ENCODE measurements at regions not wholly inside any gene's neighbourhood (a gene's known extent, or its start where the extent isn't known, plus 50 kb on each side); places are given as distances from the start of the nearest gene placed in this dataset.

- SMC1A ChIA-PET (ENCODE audit: uncharacterized antibody, unreplicated experiment) = no interaction called here
- no TSS peak for BruUV-seq (replicated peaks)
Measured at GRCh38 chr5:138696501-138696900, 56.7 kb upstream of the CTNNA1 start.

GRCh38 chr5:138695781-138696180, 57.4 kb upstream of the CTNNA1 start:
- POLR2A ChIA-PET = interaction anchor here (0.6 to 0.9 kb wide), 2 partner anchors 10 to 41 kb away, joined by 3 read pairs; no protein-coding TSS in a partner anchor
- TF ChIP-seq RELB (IDR thresholded peaks at IDR 0.05; ENCODE audit: low read depth) (no peak), CHD1 (IDR thresholded peaks at IDR 0.05; ENCODE audit: low read depth, low read length) (no peak), ELK1 (IDR thresholded peaks at IDR 0.05; ENCODE audit: low read depth, low read length) (no peak), SUZ12 (IDR thresholded peaks at IDR 0.05; ENCODE audit: unreplicated experiment) (no peak), SMARCA5 (IDR thresholded peaks at IDR 0.05) (no peak), EGR1 (IDR thresholded peaks at IDR 0.05; ENCODE audit: borderline replicate concordance in 1 of 2, low read depth in 2 of 2, low read length in 2 of 2) (no peak), POU2F2 (IDR thresholded peaks at IDR 0.05; ENCODE audit: borderline replicate concordance, low read depth, low read length) (no peak), SMC3 (IDR thresholded peaks at IDR 0.05; ENCODE audit: borderline replicate concordance, low read length) (no peak), FOXK2 (IDR thresholded peaks at IDR 0.05) (no peak), ASH2L (IDR thresholded peaks at IDR 0.05; ENCODE audit: borderline replicate concordance, low read depth) (no peak), STAT1 (conservative IDR thresholded peaks at IDR 0.05) (no peak)
- TF ChIP-seq, protein P1, sequence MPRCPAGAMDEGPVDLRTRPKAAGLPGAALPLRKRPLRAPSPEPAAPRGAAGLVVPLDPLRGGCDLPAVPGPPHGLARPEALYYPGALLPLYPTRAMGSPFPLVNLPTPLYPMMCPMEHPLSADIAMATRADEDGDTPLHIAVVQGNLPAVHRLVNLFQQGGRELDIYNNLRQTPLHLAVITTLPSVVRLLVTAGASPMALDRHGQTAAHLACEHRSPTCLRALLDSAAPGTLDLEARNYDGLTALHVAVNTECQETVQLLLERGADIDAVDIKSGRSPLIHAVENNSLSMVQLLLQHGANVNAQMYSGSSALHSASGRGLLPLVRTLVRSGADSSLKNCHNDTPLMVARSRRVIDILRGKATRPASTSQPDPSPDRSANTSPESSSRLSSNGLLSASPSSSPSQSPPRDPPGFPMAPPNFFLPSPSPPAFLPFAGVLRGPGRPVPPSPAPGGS (IDR thresholded peaks at IDR 0.05; ENCODE audit: borderline replicate concordance, insufficient read depth, low read depth, low read length, poor library complexity, severe bottlenecking) = no peak

More at GRCh38 chr5:138696501-138696900, 56.7 kb upstream of the CTNNA1 start:
- no peak overlapping the region for H2AFZ ChIP-seq (ENCODE audit: control insufficient read depth, low read depth, low read length)
- no peaks in the 10 kb centered on the region for H3K36me3 ChIP-seq (ENCODE audit: control insufficient read depth in 2 of 2, insufficient read depth in 2 of 2, low read length in 1 of 2)
- ChIA-PET CTCF (no interaction called here), POLR2A (interaction anchor here (0.6 kb wide), 1 partner anchor 40 kb away, joined by 3 read pairs; no protein-coding TSS in a partner anchor), RAD21 (ENCODE audit: unreplicated experiment) (no interaction called here)
- intact Hi-C loops (cut with micrococcal nuclease; ENCODE audit: unreplicated experiment) = no loop called here
- 54% methylated on average over 6 of the region's 6 CpGs for WGBS (ENCODE audit: insufficient coverage, insufficient replicate concordance, low lambda C conversion rate, missing lambda C conversion rate)
- no peak overlapping the region for H3K4me2 ChIP-seq (ENCODE audit: control insufficient read depth, insufficient read depth)
- no peak overlapping the region for H3K9ac ChIP-seq (ENCODE audit: control insufficient read depth, insufficient read depth, low read length)
- no peaks in the 10 kb centered on the region; a peak in 1 of 4 replicates for H3K27me3 ChIP-seq (replicated peaks in 1 of 2; ENCODE audit: control insufficient read depth in 2 of 2, insufficient read depth in 2 of 2, low read length in 1 of 2)
- TF ChIP-seq HDAC2 (IDR thresholded peaks at IDR 0.05) = no peak
- no peak for TF ChIP-seq IKZF1 (conservative IDR thresholded peaks at IDR 0.05)
- no peak overlapping the region for H3K27ac ChIP-seq (ENCODE audit: control insufficient read depth, insufficient read depth)
- H4K20me1 ChIP-seq (ENCODE audit: control insufficient read depth, insufficient read depth) = no peaks in the 10 kb centered on the region
- FAIRE-seq (no peak), DNase-seq (ENCODE audit: low read depth, low spot score) (no peak), ATAC-seq (no peak)
- in situ Hi-C loops (cut with MboI) = no loop called here
- H3K79me2 ChIP-seq (ENCODE audit: control insufficient read depth, insufficient read depth, low read length) = no peaks in the 10 kb centered on the region
- no peaks in the 10 kb centered on the region for H3K4me1 ChIP-seq (ENCODE audit: control insufficient read depth, insufficient read depth, low read length)
- H3K4me3 ChIP-seq = no peak overlapping the region
- H3K9me3 ChIP-seq (replicated peaks; ENCODE audit: control insufficient read depth, insufficient read depth, low read length) = no peaks in the 10 kb centered on the region; the same call in 2 of the 3 replicates

More at GRCh38 chr5:138695781-138696180, 57.4 kb upstream of the CTNNA1 start:
- no peak for DNase-seq (ENCODE audit: low read depth, low spot score)
- Histone ChIP-seq H3K27ac (ENCODE audit: control insufficient read depth, insufficient read depth) (no peak overlapping the region), H3K79me2 (ENCODE audit: control insufficient read depth, insufficient read depth, low read length) (no peaks in the 10 kb centered on the region), H3K9ac (ENCODE audit: control insufficient read depth, insufficient read depth, low read length) (no peak overlapping the region), H3K27me3 (replicated peaks in 1 of 2; ENCODE audit: control insufficient read depth in 2 of 2, insufficient read depth in 2 of 2, low read length in 1 of 2) (no peaks in the 10 kb centered on the region; a peak in 1 of 4 replicates), H3K36me3 (ENCODE audit: control insufficient read depth in 2 of 2, insufficient read depth in 2 of 2, low read length in 1 of 2) (no peaks in the 10 kb centered on the region), H4K20me1 (ENCODE audit: control insufficient read depth, insufficient read depth) (no peaks in the 10 kb centered on the region), H3K9me3 (replicated peaks; ENCODE audit: control insufficient read depth, insufficient read depth, low read length) (no peaks in the 10 kb centered on the region; the same call in 2 of the 3 replicates), H2AFZ (ENCODE audit: control insufficient read depth, low read depth, low read length) (no peak overlapping the region), H3K4me2 (ENCODE audit: control insufficient read depth, insufficient read depth) (no peak overlapping the region), H3K4me3 (no peak overlapping the region), H3K4me1 (ENCODE audit: control insufficient read depth, insufficient read depth, low read length) (no peaks in the 10 kb centered on the region)
- no peak for ATAC-seq
- intact Hi-C loops (cut with micrococcal nuclease; ENCODE audit: unreplicated experiment) = no loop called here
- RAD21 ChIA-PET (ENCODE audit: unreplicated experiment) = no interaction called here
- no TSS peak for BruUV-seq (replicated peaks)
- no peak for FAIRE-seq
- 59% methylated on average over 3 of the region's 3 CpGs for WGBS (ENCODE audit: insufficient coverage, insufficient replicate concordance, low lambda C conversion rate, missing lambda C conversion rate)
- CTCF ChIA-PET = no interaction called here
- in situ Hi-C loops (cut with MboI) = no loop called here
- SMC1A ChIA-PET (ENCODE audit: uncharacterized antibody, unreplicated experiment) = no interaction called here

Data from GM12878 (cell line).